ELR (cell line): ENCODE measurements at regions not wholly inside any gene's neighbourhood (a gene's known extent, or its start where the extent isn't known, plus 50 kb on each side); places are given as distances from the start of the nearest gene placed in this dataset.

Experiments used
- DNase-seq: peaks from one replicate; pipeline ENCODE4 v3.0.0-alpha.2; 2015; ENCODE audit warnings: low read depth

- DNase-seq = no peak
Measured at GRCh38 chr6:48057601-48058000, 53.4 kb downstream of the PTCHD4 start.

GRCh38 chr6:48048451-48049146 is 62.4 kb downstream of the PTCHD4 start:
- no peak for DNase-seq

- DNase-seq = no peak
Measured at GRCh38 chr6:48041894-48042293, 69.1 kb downstream of the PTCHD4 start.

- no peak for DNase-seq
Measured at GRCh38 chr6:48037946-48038345, 73.1 kb downstream of the PTCHD4 start.

GRCh38 chr6:48036316-48036715 is 74.7 kb downstream of the PTCHD4 start:
- peak; percentile 66 for DNase-seq

GRCh38 chr6:48032151-48032550 is 78.8 kb downstream of the PTCHD4 start:
- DNase-seq = peak; percentile 88

GRCh38 chr6:48031711-48032110 is 79.3 kb downstream of the PTCHD4 start:
- no peak for DNase-seq

GRCh38 chr6:48027704-48028435 is 83.1 kb downstream of the PTCHD4 start:
- DNase-seq = no peak

GRCh38 chr6:48024956-48025355 is 86.0 kb downstream of the PTCHD4 start:
- no peak for DNase-seq

GRCh38 chr6:48021904-48022303 is 89.1 kb downstream of the PTCHD4 start:
- no peak for DNase-seq

- DNase-seq = no peak
Measured at GRCh38 chr6:48016020-48016755, 94.8 kb downstream of the PTCHD4 start.

GRCh38 chr6:47992809-47993208 is 118.2 kb downstream of the PTCHD4 start:
- DNase-seq = no peak

GRCh38 chr6:47983491-47983890 is 127.5 kb downstream of the PTCHD4 start:
- DNase-seq = no peak

GRCh38 chr6:47977314-47977713 is 133.7 kb downstream of the PTCHD4 start:
- no peak for DNase-seq

GRCh38 chr6:47974106-47974505 is 136.9 kb downstream of the PTCHD4 start:
- DNase-seq = no peak

- DNase-seq = no peak
Measured at GRCh38 chr6:47970826-47971225, 140.2 kb downstream of the PTCHD4 start.

GRCh38 chr6:47967843-47968242 is 143.2 kb downstream of the PTCHD4 start:
- peak; percentile 42 for DNase-seq

- no peak for DNase-seq
Measured at GRCh38 chr6:47964969-47965368, 146.0 kb downstream of the PTCHD4 start.

- DNase-seq = no peak
Measured at GRCh38 chr6:47952640-47953039, 158.4 kb downstream of the PTCHD4 start.

GRCh38 chr6:47944846-47945245 is 163.0 kb downstream of the OPN5 start:
- no peak for DNase-seq

GRCh38 chr6:47938405-47938804 is 156.6 kb downstream of the OPN5 start:
- no peak for DNase-seq

- no peak for DNase-seq
Measured at GRCh38 chr6:47936820-47937219, 155.0 kb downstream of the OPN5 start.

GRCh38 chr6:47934023-47934422 is 152.2 kb downstream of the OPN5 start:
- no peak for DNase-seq
